ENCODE measurements at regions not wholly inside any gene's neighbourhood (a gene's known extent, or its start where the extent isn't known, plus 50 kb on each side); places are given as distances from the start of the nearest gene placed in this dataset.

DNA sequence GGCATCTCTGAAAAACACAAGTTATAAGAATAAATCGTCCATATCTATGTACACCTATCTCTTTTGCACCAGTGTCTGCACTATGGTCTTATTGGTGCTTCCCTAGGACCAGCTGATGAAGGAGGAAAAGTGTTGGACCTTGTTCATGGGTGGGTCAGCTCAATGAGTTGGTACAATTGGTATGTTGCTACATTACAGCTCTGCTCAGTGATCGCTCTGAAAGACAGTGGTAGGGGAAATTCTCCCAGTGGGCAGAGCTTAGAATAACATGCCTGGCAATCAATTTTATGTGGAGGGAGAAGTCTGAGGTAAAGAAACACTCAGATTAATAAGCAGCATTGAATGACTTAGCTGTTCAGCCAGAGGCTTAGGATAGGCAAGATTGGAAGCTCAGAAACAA, 138.7 kb upstream of the KL start:
- no peak for DNase-seq (ENCODE audit: low spot score)
- H3K9me3 ChIP-seq (ENCODE audit: low read depth, low read length, poor library complexity, severe bottlenecking): no peaks in the 10 kb centered on the region
- H3K36me3 ChIP-seq (ENCODE audit: insufficient read depth, low read length, poor library complexity, severe bottlenecking): no peaks in the 10 kb centered on the region
- no TSS peak for BruUV-seq (replicated peaks)
- H3K27me3 ChIP-seq (replicated peaks; ENCODE audit: insufficient read depth, low read depth, low read length, poor library complexity): no peaks in the 10 kb centered on the region
- H3K4me3 ChIP-seq (ENCODE audit: low read depth, low read length, poor library complexity, severe bottlenecking): no peak overlapping the region
- CTCF ChIA-PET: interaction anchor here (0.6 kb wide), 1 partner anchor 174 kb away, joined by 4 read pairs; no protein-coding TSS in a partner anchor
- intact Hi-C loops (cut with micrococcal nuclease; ENCODE audit: unreplicated experiment): no loop called here
- peaks cover 26% of the 10 kb centered on the region for H3K4me1 ChIP-seq (ENCODE audit: insufficient read depth, low read length, poor library complexity, severe bottlenecking)
- POLR2A ChIA-PET (ENCODE audit: low non-redundant PET): no interaction called here
- H3K27ac ChIP-seq (ENCODE audit: low read depth, low read length, poor library complexity, severe bottlenecking): no peak overlapping the region
- TF ChIP-seq, protein P1, sequence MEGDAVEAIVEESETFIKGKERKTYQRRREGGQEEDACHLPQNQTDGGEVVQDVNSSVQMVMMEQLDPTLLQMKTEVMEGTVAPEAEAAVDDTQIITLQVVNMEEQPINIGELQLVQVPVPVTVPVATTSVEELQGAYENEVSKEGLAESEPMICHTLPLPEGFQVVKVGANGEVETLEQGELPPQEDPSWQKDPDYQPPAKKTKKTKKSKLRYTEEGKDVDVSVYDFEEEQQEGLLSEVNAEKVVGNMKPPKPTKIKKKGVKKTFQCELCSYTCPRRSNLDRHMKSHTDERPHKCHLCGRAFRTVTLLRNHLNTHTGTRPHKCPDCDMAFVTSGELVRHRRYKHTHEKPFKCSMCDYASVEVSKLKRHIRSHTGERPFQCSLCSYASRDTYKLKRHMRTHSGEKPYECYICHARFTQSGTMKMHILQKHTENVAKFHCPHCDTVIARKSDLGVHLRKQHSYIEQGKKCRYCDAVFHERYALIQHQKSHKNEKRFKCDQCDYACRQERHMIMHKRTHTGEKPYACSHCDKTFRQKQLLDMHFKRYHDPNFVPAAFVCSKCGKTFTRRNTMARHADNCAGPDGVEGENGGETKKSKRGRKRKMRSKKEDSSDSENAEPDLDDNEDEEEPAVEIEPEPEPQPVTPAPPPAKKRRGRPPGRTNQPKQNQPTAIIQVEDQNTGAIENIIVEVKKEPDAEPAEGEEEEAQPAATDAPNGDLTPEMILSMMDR (conservative IDR thresholded peaks at IDR 0.05; ENCODE audit: low read depth, low read length): no peak
- no peak for TF ChIP-seq EZH2 (IDR thresholded peaks at IDR 0.05; ENCODE audit: borderline replicate concordance, low read depth, low read length, poor library complexity, severe bottlenecking)

GRCh38 chr13:32878163-32878562, 138.1 kb upstream of the KL start:
- Histone ChIP-seq H3K9me3 (ENCODE audit: low read depth, low read length, poor library complexity, severe bottlenecking) (no peaks in the 10 kb centered on the region), H3K4me3 (ENCODE audit: low read depth, low read length, poor library complexity, severe bottlenecking) (no peak overlapping the region), H3K4me1 (ENCODE audit: insufficient read depth, low read length, poor library complexity, severe bottlenecking) (peaks cover 29% of the 10 kb centered on the region), H3K36me3 (ENCODE audit: insufficient read depth, low read length, poor library complexity, severe bottlenecking) (no peaks in the 10 kb centered on the region), H3K27me3 (replicated peaks; ENCODE audit: insufficient read depth, low read depth, low read length, poor library complexity) (no peaks in the 10 kb centered on the region), H3K27ac (ENCODE audit: low read depth, low read length, poor library complexity, severe bottlenecking) (no peak overlapping the region)
- ChIA-PET POLR2A (ENCODE audit: low non-redundant PET) (no interaction called here), CTCF (interaction anchor here (0.6 kb wide), 1 partner anchor 174 kb away, joined by 4 read pairs; no protein-coding TSS in a partner anchor)
- no peak for TF ChIP-seq EZH2 (IDR thresholded peaks at IDR 0.05; ENCODE audit: borderline replicate concordance, low read depth, low read length, poor library complexity, severe bottlenecking)
- intact Hi-C loops (cut with micrococcal nuclease; ENCODE audit: unreplicated experiment): no loop called here
- no TSS peak for BruUV-seq (replicated peaks)
- no peak for DNase-seq (ENCODE audit: low spot score)

- DNase-seq (ENCODE audit: low spot score): no peak
- H3K27ac ChIP-seq (ENCODE audit: low read depth, low read length, poor library complexity, severe bottlenecking): peak overlapping the region; percentile 45
- peaks cover 40% of the 10 kb centered on the region for H3K4me1 ChIP-seq (ENCODE audit: insufficient read depth, low read length, poor library complexity, severe bottlenecking)
- POLR2A ChIA-PET (ENCODE audit: low non-redundant PET): interaction anchor here (0.5 kb wide), 1 partner anchor 799 kb away, joined by 10 read pairs; no protein-coding TSS in a partner anchor
- H3K36me3 ChIP-seq (ENCODE audit: insufficient read depth, low read length, poor library complexity, severe bottlenecking): no peaks in the 10 kb centered on the region
- BruUV-seq (replicated peaks): no TSS peak
- intact Hi-C loops (cut with micrococcal nuclease; ENCODE audit: unreplicated experiment): no loop called here
- H3K4me3 ChIP-seq (ENCODE audit: low read depth, low read length, poor library complexity, severe bottlenecking): no peak overlapping the region
- TF ChIP-seq, protein P1 (conservative IDR thresholded peaks at IDR 0.05; ENCODE audit: low read depth, low read length): no peak
- no peak for TF ChIP-seq EZH2 (IDR thresholded peaks at IDR 0.05; ENCODE audit: borderline replicate concordance, low read depth, low read length, poor library complexity, severe bottlenecking)
- no peaks in the 10 kb centered on the region for H3K9me3 ChIP-seq (ENCODE audit: low read depth, low read length, poor library complexity, severe bottlenecking)
- H3K27me3 ChIP-seq (replicated peaks; ENCODE audit: insufficient read depth, low read depth, low read length, poor library complexity): no peaks in the 10 kb centered on the region
- CTCF ChIA-PET: no interaction called here
Observed at GRCh38 chr13:32880636-32881035, 135.6 kb upstream of the KL start.
